ENCODE measurements at regions not wholly inside any gene's neighbourhood (a gene's known extent, or its start where the extent isn't known, plus 50 kb on each side); places are given as distances from the start of the nearest gene placed in this dataset.

DNA sequence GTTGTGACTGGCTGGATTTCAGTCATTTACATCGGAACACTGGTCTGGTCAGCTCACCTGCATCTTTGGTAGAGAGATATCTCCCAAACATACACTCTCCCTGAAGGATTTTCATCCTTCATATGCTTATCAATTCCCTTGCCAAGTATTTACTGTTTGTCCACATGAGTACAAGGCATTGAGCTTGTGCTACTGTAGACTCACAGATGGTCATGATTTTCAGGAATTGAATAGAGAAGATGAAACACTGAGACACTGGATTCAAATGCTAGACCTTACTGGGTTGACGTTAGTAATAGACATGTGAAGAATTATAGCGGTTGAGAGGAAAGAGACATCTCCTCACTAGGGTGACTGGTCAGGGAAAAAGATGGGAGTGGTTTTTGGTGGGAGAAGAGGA is 62.9 kb upstream of the ABL1 start:
- DNase-seq (ENCODE audit: low read depth), result no peak
- TF ChIP-seq, protein P1, sequence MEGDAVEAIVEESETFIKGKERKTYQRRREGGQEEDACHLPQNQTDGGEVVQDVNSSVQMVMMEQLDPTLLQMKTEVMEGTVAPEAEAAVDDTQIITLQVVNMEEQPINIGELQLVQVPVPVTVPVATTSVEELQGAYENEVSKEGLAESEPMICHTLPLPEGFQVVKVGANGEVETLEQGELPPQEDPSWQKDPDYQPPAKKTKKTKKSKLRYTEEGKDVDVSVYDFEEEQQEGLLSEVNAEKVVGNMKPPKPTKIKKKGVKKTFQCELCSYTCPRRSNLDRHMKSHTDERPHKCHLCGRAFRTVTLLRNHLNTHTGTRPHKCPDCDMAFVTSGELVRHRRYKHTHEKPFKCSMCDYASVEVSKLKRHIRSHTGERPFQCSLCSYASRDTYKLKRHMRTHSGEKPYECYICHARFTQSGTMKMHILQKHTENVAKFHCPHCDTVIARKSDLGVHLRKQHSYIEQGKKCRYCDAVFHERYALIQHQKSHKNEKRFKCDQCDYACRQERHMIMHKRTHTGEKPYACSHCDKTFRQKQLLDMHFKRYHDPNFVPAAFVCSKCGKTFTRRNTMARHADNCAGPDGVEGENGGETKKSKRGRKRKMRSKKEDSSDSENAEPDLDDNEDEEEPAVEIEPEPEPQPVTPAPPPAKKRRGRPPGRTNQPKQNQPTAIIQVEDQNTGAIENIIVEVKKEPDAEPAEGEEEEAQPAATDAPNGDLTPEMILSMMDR (IDR thresholded peaks at IDR 0.05; ENCODE audit: low read depth, low read length, missing control alignments), result no peak
- no peak overlapping the region for H3K4me3 ChIP-seq (ENCODE audit: low read depth, low read length)

GRCh38 chr9:130774183-130774582 is 60.9 kb upstream of the ABL1 start:
- TF ChIP-seq, protein P1 (IDR thresholded peaks at IDR 0.05; ENCODE audit: low read depth, low read length, missing control alignments), result no peak
- DNase-seq (ENCODE audit: low read depth), result no peak
- H3K4me3 ChIP-seq (ENCODE audit: low read depth, low read length), result no peak overlapping the region

DNA sequence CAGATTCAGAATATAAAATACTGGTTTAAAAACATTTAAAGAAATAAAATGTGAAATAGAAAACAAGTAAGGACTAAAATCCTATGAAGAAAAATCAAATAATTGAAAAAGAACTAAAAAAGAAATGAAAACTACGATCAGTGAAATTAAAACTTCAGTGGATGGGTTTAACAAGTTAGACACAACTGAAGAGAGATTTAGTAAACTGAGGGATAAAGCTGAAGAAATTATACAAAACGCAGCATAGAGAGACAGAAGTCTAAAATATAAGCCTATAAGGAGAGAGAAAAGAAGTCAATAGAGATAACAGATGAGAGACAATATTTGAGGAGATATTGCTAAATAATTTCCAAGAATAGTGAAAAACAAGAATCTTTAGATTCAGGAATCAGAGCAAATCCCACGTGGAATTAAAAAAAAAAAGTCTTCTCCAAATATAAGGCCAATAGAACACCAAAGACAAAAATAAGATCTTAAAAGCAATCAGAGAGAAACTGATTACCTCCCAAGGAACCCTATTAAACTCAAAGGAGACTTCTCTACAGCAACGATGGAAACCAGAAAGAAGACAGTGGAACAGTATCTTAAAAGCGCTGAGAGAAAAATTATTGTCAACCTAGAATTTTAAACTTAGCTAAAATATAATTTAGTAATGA is 59.6 kb upstream of the ABL1 start:
- TF ChIP-seq, protein P1 (IDR thresholded peaks at IDR 0.05; ENCODE audit: low read depth, low read length, missing control alignments), result no peak
- DNase-seq (ENCODE audit: low read depth), result no peak
- H3K4me3 ChIP-seq (ENCODE audit: low read depth, low read length), result no peak overlapping the region

DNA sequence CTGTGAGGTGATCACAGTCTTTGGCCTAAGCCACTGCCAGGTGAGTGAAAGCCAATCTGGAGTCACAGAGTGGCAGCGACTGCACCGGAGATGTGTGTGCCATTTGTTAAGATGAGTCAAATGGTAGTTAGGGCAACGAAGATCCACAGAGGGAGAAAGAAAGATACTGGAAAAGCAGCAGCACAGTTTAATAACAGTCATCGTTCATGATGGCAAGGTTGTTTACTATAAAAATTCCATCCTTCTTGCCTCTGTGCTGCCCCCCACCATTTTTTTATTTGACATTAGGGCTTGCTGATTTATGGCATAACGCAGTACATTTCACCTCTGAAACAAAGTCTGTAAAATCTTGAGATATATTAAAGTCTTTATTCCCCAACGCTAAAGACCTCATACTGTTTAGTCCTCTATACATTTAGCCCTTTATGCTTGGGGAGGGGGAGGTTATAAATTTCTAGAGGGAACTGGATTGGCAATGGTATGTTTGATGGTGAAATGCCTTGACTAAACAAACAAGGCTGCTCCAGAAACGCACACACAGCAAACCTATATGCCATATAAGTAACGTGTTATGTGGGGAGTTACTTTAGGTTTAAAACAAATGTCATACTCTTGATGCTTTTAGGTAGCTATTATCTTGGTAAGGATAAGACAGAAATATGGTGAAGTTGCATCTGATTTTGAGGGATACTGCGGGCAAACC is 55.8 kb upstream of the ABL1 start:
- DNase-seq (ENCODE audit: low read depth), result no peak
- TF ChIP-seq, protein P1 (IDR thresholded peaks at IDR 0.05; ENCODE audit: low read depth, low read length, missing control alignments), result no peak
- H3K4me3 ChIP-seq (ENCODE audit: low read depth, low read length), result no peak overlapping the region

GRCh38 chr9:130780415-130780814 is 54.6 kb upstream of the ABL1 start:
- DNase-seq (ENCODE audit: low read depth), result no peak
- no peak overlapping the region for H3K4me3 ChIP-seq (ENCODE audit: low read depth, low read length)
- TF ChIP-seq, protein P1 (IDR thresholded peaks at IDR 0.05; ENCODE audit: low read depth, low read length, missing control alignments), result no peak

- TF ChIP-seq, protein P1 (IDR thresholded peaks at IDR 0.05; ENCODE audit: low read depth, low read length, missing control alignments), result no peak
- H3K4me3 ChIP-seq (ENCODE audit: low read depth, low read length), result no peak overlapping the region
- no peak for DNase-seq (ENCODE audit: low read depth)
These were observed 54.1 kb upstream of the ABL1 start for GRCh38 chr9:130780865-130781504.
